ENCODE measurements at regions not wholly inside any gene's neighbourhood (a gene's known extent, or its start where the extent isn't known, plus 50 kb on each side); places are given as distances from the start of the nearest gene placed in this dataset.

GRCh38 chr12:92408072-92408900 is 262.6 kb upstream of the BTG1 start (continued):
- peak; percentile 19 for TF ChIP-seq CUX1 (IDR thresholded peaks at IDR 0.05; ENCODE audit: insufficient replicate concordance, low read depth, low read length)
- TF ChIP-seq YY1 (IDR thresholded peaks at IDR 0.05; ENCODE audit: low read depth, low read length) = peak; percentile 78
- 0 out of 4 replicates have a peak, but pooled peaks of 1 of the 2 experiments have one; percentile 16 for TF ChIP-seq IKZF2 (IDR thresholded peaks at IDR 0.05)
- TF ChIP-seq KAT2A (conservative IDR thresholded peaks at IDR 0.05; ENCODE audit: control insufficient read depth, low read depth, low read length) = no peak
- TF ChIP-seq NR2F1 (conservative IDR thresholded peaks at IDR 0.05) = 0 out of 2 replicates have a peak, but pooled peaks have one; percentile 12
- TF ChIP-seq ZNF217 (IDR thresholded peaks at IDR 0.05) = 0 out of 2 replicates have a peak, but pooled peaks have one; percentile 22
- TF ChIP-seq PRDM15 (CRISPR knock-in tag; IDR thresholded peaks at IDR 0.05) = no peak
- peak; percentile 77; the same call in 1 of the 2 replicates for TF ChIP-seq CBX5 (IDR thresholded peaks at IDR 0.05; ENCODE audit: low read depth)
- TF ChIP-seq RELB (IDR thresholded peaks at IDR 0.05; ENCODE audit: low read depth) = 0 out of 2 replicates have a peak, but pooled peaks have one; percentile 26
- TF ChIP-seq RAD21 (IDR thresholded peaks at IDR 0.05; ENCODE audit: insufficient read depth, low read depth, low read length) = peak; percentile 94
- TF ChIP-seq POLR2AphosphoS2 (IDR thresholded peaks at IDR 0.05; ENCODE audit: low read depth, low read length) = no peak
- TF ChIP-seq ATF2 (IDR thresholded peaks at IDR 0.05; ENCODE audit: low read length) = peak; percentile 16; the same call in 1 of the 2 replicates
- TF ChIP-seq ASH2L (IDR thresholded peaks at IDR 0.05; ENCODE audit: borderline replicate concordance, low read depth) = no peak
- no peak for TF ChIP-seq SIX5 (IDR thresholded peaks at IDR 0.05; ENCODE audit: low read depth, low read length, severe bottlenecking)
- TF ChIP-seq RUNX3 (IDR thresholded peaks at IDR 0.05; ENCODE audit: low read length) = peak; percentile 43; the same call in 1 of the 2 replicates

All from GM12878 (cell line).